ENCODE measurements at regions not wholly inside any gene's neighbourhood (a gene's known extent, or its start where the extent isn't known, plus 50 kb on each side); places are given as distances from the start of the nearest gene placed in this dataset.

DNA sequence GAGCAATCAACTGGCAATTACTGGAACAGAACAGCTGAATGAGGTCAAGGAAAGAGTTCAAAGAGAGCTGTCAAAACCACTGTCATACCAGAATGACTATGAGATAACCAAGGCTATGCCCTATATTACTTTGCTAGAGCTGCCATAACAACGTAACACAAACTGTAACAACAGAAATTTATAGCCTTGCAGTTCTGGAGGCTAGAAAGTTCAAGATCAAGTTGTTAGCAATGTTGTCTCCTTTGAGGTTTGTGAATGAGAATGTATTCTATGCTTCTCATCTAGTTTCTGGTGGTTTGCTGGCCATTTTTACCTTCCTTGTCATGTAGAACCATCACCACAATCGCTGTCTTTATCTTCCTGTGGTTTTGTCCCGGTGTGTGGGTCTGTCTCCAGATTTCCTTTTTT is 1323.0 kb upstream of the GJE1 start:
- TF ChIP-seq, protein P1, sequence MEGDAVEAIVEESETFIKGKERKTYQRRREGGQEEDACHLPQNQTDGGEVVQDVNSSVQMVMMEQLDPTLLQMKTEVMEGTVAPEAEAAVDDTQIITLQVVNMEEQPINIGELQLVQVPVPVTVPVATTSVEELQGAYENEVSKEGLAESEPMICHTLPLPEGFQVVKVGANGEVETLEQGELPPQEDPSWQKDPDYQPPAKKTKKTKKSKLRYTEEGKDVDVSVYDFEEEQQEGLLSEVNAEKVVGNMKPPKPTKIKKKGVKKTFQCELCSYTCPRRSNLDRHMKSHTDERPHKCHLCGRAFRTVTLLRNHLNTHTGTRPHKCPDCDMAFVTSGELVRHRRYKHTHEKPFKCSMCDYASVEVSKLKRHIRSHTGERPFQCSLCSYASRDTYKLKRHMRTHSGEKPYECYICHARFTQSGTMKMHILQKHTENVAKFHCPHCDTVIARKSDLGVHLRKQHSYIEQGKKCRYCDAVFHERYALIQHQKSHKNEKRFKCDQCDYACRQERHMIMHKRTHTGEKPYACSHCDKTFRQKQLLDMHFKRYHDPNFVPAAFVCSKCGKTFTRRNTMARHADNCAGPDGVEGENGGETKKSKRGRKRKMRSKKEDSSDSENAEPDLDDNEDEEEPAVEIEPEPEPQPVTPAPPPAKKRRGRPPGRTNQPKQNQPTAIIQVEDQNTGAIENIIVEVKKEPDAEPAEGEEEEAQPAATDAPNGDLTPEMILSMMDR (IDR thresholded peaks at IDR 0.05) = no peak
- no peak for TF ChIP-seq ZFX (IDR thresholded peaks at IDR 0.05; ENCODE audit: borderline replicate concordance)
